ENCODE measurements at regions not wholly inside any gene's neighbourhood (a gene's known extent, or its start where the extent isn't known, plus 50 kb on each side); places are given as distances from the start of the nearest gene placed in this dataset.

DNA sequence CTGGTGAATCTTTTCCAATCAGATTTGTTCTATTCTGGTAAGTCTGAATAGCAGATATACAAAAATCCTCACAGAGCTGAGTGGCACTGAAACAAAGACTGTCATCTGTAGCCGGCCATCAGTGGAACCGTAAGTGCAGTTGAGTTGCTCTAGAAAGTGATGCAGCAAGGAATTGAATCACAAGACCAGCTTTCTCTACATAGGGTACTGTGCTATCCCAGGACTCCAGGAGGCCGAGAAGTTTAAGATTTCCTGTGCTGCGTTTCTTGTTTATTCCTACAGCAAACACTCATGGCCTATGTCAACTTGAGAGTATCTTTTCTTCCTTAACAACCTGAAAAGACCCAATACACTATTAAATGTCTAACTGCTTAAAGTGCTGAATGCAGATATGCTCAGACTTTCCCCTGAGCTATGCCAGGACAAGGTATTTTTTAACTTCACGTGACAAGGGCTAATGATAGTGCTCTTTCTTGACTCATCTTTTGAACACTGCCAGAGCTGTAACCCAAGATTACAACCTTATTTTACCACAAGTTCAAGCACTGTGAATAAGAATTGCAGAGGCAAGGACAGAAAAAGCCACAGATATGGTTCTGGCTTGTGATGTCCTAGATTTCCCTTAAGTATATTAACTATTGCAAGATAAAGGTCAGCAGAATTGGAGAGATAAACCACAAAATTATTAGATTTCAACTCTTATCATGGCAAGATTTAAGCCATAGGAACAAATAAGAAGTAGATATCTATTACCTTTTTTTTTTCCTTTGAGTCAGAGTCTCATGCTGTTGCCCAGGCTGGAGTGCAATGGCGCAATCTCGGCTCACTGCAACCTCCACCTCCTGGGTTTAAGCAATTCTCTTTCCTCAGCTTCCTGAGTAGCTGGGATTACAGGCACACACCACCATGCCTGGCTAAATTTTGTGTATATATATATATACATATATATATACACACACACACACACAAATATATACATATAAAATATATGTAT, 71.6 kb downstream of the GJA1 start:
- Histone ChIP-seq H3K27ac (ENCODE audit: low read depth, low read length) (peak overlapping the region; percentile 49), H3K9me3 (ENCODE audit: control insufficient read depth, insufficient read depth, low read length) (no peaks in the 10 kb centered on the region), H3K27me3 (ENCODE audit: control insufficient read depth, insufficient read depth, low read length) (no peaks in the 10 kb centered on the region), H3K4me3 (ENCODE audit: low read depth, low read length) (no peak overlapping the region)
- TF ChIP-seq, protein P1, sequence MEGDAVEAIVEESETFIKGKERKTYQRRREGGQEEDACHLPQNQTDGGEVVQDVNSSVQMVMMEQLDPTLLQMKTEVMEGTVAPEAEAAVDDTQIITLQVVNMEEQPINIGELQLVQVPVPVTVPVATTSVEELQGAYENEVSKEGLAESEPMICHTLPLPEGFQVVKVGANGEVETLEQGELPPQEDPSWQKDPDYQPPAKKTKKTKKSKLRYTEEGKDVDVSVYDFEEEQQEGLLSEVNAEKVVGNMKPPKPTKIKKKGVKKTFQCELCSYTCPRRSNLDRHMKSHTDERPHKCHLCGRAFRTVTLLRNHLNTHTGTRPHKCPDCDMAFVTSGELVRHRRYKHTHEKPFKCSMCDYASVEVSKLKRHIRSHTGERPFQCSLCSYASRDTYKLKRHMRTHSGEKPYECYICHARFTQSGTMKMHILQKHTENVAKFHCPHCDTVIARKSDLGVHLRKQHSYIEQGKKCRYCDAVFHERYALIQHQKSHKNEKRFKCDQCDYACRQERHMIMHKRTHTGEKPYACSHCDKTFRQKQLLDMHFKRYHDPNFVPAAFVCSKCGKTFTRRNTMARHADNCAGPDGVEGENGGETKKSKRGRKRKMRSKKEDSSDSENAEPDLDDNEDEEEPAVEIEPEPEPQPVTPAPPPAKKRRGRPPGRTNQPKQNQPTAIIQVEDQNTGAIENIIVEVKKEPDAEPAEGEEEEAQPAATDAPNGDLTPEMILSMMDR (IDR thresholded peaks at IDR 0.05; ENCODE audit: low read depth, low read length) = no peak
- ChIA-PET POLR2A (no interaction called here), CTCF (interaction anchor here (0.6 kb wide), 1 partner anchor 37 kb away, joined by 4 read pairs; no protein-coding TSS in a partner anchor)
- DNase-seq (ENCODE audit: low read depth, low spot score) = peak; percentile 30

DNA sequence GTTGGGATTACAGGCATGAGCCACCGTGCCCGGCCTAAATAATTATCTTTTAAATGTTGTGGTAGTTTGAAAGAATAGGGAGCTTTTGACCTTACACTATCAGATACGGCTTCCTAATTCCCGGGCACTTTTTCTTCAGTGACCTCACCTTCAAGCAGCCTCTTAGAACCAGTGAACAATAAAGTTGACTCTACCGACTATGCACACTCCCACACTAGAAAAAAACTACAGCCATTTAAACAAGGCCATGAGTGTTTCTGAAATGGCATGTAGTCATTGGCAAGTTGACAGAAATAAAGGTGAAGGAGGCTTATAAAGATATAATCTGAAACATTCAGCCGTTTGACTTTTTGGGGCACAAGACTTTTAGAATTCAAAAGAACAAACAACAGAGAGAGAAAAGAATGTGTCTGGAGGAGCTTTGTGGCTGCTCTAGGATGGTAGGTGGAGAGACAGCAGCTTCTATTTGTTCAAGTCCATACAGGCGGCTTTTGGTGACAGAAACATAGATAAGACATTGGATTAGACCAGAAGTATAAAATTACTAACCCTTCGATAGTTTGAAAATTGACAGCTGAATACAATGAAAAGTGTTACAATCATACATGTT, 75.2 kb downstream of the GJA1 start:
- TF ChIP-seq, protein P1 (IDR thresholded peaks at IDR 0.05; ENCODE audit: low read depth, low read length) = no peak
- H3K9me3 ChIP-seq (ENCODE audit: control insufficient read depth, insufficient read depth, low read length) = no peaks in the 10 kb centered on the region
- CTCF ChIA-PET = interaction anchor here (1.0 to 1.5 kb wide), 2 partner anchors 18 to 81 kb away, joined by 3 to 4 read pairs; no protein-coding TSS in a partner anchor
- H3K4me3 ChIP-seq (ENCODE audit: low read depth, low read length) = no peak overlapping the region
- no peak overlapping the region for H3K27ac ChIP-seq (ENCODE audit: low read depth, low read length)
- H3K27me3 ChIP-seq (ENCODE audit: control insufficient read depth, insufficient read depth, low read length) = no peaks in the 10 kb centered on the region
- no peak for DNase-seq (ENCODE audit: low read depth, low spot score)
- POLR2A ChIA-PET = no interaction called here

DNA sequence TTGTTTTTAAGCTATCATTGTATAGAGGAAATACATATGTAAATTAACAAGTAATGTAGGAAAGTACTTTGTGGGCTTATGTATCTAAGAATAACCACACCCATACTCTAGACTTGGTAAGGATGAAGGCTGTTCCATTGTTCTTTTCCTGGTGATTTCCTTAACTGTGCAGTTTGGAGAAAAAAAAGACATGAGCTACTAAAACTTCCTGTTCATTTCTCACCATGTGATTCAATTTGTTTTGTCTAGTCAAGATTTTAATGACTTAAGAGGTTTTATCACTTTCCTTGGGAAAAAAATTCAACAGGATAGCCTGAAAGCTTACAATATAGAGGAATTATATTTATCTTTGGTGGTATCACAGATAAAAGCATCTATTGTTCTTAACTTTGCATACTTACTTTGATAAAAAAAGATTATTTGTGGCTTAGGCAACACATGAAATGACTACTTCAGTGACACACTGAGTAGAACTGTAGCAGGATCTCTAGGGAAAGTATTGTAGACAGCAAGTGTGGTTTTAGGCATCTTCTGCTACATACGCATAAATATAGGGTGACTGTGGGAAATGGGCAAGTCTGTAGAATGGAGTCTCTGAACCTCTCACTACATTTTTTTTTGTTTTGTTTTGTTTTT, 80.3 kb downstream of the GJA1 start:
- ChIA-PET POLR2A (no interaction called here), CTCF (interaction anchor here (0.6 kb wide), 1 partner anchor 445 kb away, joined by 3 read pairs; no protein-coding TSS in a partner anchor)
- Histone ChIP-seq H3K27ac (ENCODE audit: low read depth, low read length) (no peak overlapping the region), H3K27me3 (ENCODE audit: control insufficient read depth, insufficient read depth, low read length) (no peaks in the 10 kb centered on the region), H3K9me3 (ENCODE audit: control insufficient read depth, insufficient read depth, low read length) (no peaks in the 10 kb centered on the region), H3K4me3 (ENCODE audit: low read depth, low read length) (no peak overlapping the region)
- TF ChIP-seq, protein P1 (IDR thresholded peaks at IDR 0.05; ENCODE audit: low read depth, low read length) = no peak
- DNase-seq (ENCODE audit: low read depth, low spot score) = no peak

DNA sequence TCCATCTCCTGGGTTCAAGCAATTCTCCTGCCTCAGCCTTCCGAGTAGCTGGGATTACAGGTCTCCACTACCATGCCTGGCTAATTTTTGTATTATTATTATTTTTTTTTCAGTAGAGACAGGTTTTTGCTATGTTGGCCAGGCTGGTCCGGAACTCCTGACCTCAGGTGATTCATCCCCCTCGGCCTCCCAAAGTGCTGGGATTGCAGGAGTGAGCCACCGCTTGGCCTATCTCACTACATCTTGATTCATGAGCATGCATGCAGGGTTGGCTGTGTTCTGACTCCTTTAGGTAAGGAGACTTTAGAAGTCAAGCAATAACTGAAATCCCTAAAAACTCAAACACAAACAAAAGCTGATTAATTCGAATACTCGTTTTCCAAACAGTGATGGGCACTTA, 80.9 kb downstream of the GJA1 start:
- TF ChIP-seq, protein P1 (IDR thresholded peaks at IDR 0.05; ENCODE audit: low read depth, low read length) = no peak
- H3K4me3 ChIP-seq (ENCODE audit: low read depth, low read length) = no peak overlapping the region
- H3K9me3 ChIP-seq (ENCODE audit: control insufficient read depth, insufficient read depth, low read length) = no peaks in the 10 kb centered on the region
- no peak for DNase-seq (ENCODE audit: low read depth, low spot score)
- no peak overlapping the region for H3K27ac ChIP-seq (ENCODE audit: low read depth, low read length)
- CTCF ChIA-PET = no interaction called here
- no peaks in the 10 kb centered on the region for H3K27me3 ChIP-seq (ENCODE audit: control insufficient read depth, insufficient read depth, low read length)
- POLR2A ChIA-PET = interaction anchor here (0.6 kb wide), 1 partner anchor 98 kb away, joined by 3 read pairs; no protein-coding TSS in a partner anchor

Data from AG04450 (cell line).